Heart right ventricle (tissue), 16 donors: ENCODE measurements at regions not wholly inside any gene's neighbourhood (a gene's known extent, or its start where the extent isn't known, plus 50 kb on each side); places are given as distances from the start of the nearest gene placed in this dataset.

Source experiments
- ATAC-seq, 8 donors: fragments of 200-7000 bp; cut with Tn5 transposase; one replicate each; pipeline ENCODE4 v1.9.1; 2020; ENCODE audit warnings: mild to moderate bottlenecking in 8 of 8, moderate library complexity in 8 of 8, moderate number of reproducible peaks in 1 of 8
- DNase-seq, 2 donors: peaks; one replicate each; pipeline ENCODE4 v3.0.0-alpha.2; 2020
- H3K27ac ChIP-seq, 10 donors: fragments of 200-600 bp; sonication (generic) in 2 of 10; one replicate each; pipeline versions ENCODE4 v1.5.0 to v1.8.0; 2020 to 2022; ENCODE audit warnings: mild to moderate bottlenecking in 3 of 10
- H3K27me3 ChIP-seq, 7 donors: fragments of 200-600 bp; one replicate each; pipeline ENCODE4 v1.8.0; 2021 to 2022; ENCODE audit warnings: mild to moderate bottlenecking in 2 of 7
- H3K36me3 ChIP-seq, 9 donors: fragments of 200-600 bp; sonication (generic) in 1 of 9; one replicate each; pipeline versions ENCODE4 v1.5.0 to v1.8.0; 2020 to 2022; ENCODE audit warnings: mild to moderate bottlenecking in 2 of 9
- H3K4me1 ChIP-seq, 9 donors: fragments of 200-600 bp; sonication (generic) in 1 of 9; one replicate each; pipeline versions ENCODE4 v1.5.0 to v1.8.0; 2020 to 2022; ENCODE audit warnings: mild to moderate bottlenecking in 4 of 9
- H3K4me3 ChIP-seq, 10 donors: fragments of 200-600 bp; sonication (generic) in 2 of 10; one replicate each; pipeline versions ENCODE4 v1.5.0 to v1.8.0; 2020 to 2022; ENCODE audit warnings: mild to moderate bottlenecking in 7 of 10, moderate library complexity in 2 of 10
- H3K9me3 ChIP-seq, 11 donors: fragments of 200-600 bp in 10 of 11; sonication (generic) in 2 of 11; one replicate each; pipeline versions ENCODE4 v1.5.0 to v1.8.0; 2013 to 2022; ENCODE audit warnings: mild to moderate bottlenecking in 2 of 11, control low read depth in 1 of 11, moderate library complexity in 1 of 11
- CTCF ChIP-seq, 9 donors: fragments of 200-600 bp; sonication (generic) in 2 of 9; IDR thresholded peaks; one replicate each; pipeline versions ENCODE4 v1.5.0 to v1.8.0; 2021 to 2022; ENCODE audit warnings: antibody characterized with exemption in 9 of 9, mild to moderate bottlenecking in 5 of 9, moderate library complexity in 1 of 9
- WGBS, 2 donors: extraction: QIAGEN DNeasy Blood & Tissue Kit; methylation state at CpG; one replicate each; pipeline ENCODE4 v1.1.7; 2013; ENCODE audit warnings: inconsistent platforms in 1 of 2; 5-methylcytosine and 5-hydroxymethylcytosine counted together
- intact Hi-C, 10 donors: fragments of 100-400 bp; cut with DNase I; formaldehyde crosslinking; loops; one replicate each; pipeline versions ENCODE4 v1.11.1 to v1.14.2; 2022
- donor health status: Arrhythmogenic right ventricular cardiomyopathy.
- donor health status: ischemic (EF 13 %, LVEDD 7.1; RV severe dilation, severe dysfunction).
- donor health status: healthy with polysubstance abuse.
- donor health status: DM: no; HTN: yes; CAD: no.
- donor health status: DM: no; HTN: no; CAD: no.
- donor health status: ischemic (EF 25% LVEDD 6.9; RV normal size, moderate dysfunction).
- donor health status: ischemic (EF 25% LVEDD 5.7; RV mildly dilated, moderate dysfunction).
- donor health status: healthy.
- donor health status: DM: yes; HTN: yes; CAD: no.
- donor health status: Ischemic cardiomyopathy.
- donor health status: ischemic (EF 35%, LVEDD 5.7; RV mildly dilated, moderate dysfunction).
- donor health status: nonischemic (EF 11% LVEDD 7.7; RV severe dilation, severe dysfunction).
- donor health status: DM: yes; HTN: yes; CAD: no.
- donor health status: PGD.
- donor health status: ischemic (EF 29% LVEDD 5.4; RV normal size, mild dysfunction).
- donor health status: nonischemic (EF 23%, LVEDD 6.1; RV moderate dilation, normal function).

GRCh38 chr11:69881467-69882269 lies 62.5 kb upstream of the FGF3 start:
- H3K27ac ChIP-seq: no peak overlapping the region
- H3K27me3 ChIP-seq: peaks cover 0 to 45% (median 15%) of the 10 kb centered on the region in 7 donors
- no peak for DNase-seq
- no peaks in the 10 kb centered on the region for H3K9me3 ChIP-seq
- H3K4me3 ChIP-seq: no peak overlapping the region
- no peaks in the 10 kb centered on the region for H3K4me1 ChIP-seq
- intact Hi-C loops: loop anchor here in 1 of 10 donors (5.0 kb wide), 1 partner anchor 174 kb away; no protein-coding TSS in a partner anchor
- no peak for TF ChIP-seq CTCF (IDR thresholded peaks at IDR 0.05)
- ATAC-seq: no peak
- 74 to 78% methylated on average over 20 of the region's 20 CpGs for WGBS, 2 donors
- H3K36me3 ChIP-seq: no peaks in the 10 kb centered on the region

- peaks cover 0 to 45% (median 15%) of the 10 kb centered on the region in 7 donors for H3K27me3 ChIP-seq
- no peaks in the 10 kb centered on the region for H3K4me1 ChIP-seq
- intact Hi-C loops: loop anchor here in 1 of 10 donors (5.0 kb wide), 1 partner anchor 175 kb away; no protein-coding TSS in a partner anchor
- H3K36me3 ChIP-seq: no peaks in the 10 kb centered on the region
- no peak overlapping the region for H3K4me3 ChIP-seq
- 87 to 90% methylated on average over 7 of the region's 7 CpGs for WGBS, 2 donors
- H3K9me3 ChIP-seq: no peaks in the 10 kb centered on the region
- ATAC-seq (no peak), DNase-seq (no peak)
- no peak overlapping the region for H3K27ac ChIP-seq
- no peak for TF ChIP-seq CTCF (IDR thresholded peaks at IDR 0.05)
These were observed 63.0 kb upstream of the FGF3 start for GRCh38 chr11:69882270-69882608.

GRCh38 chr11:69883292-69884255 lies 64.4 kb upstream of the FGF3 start:
- no peaks in the 10 kb centered on the region for H3K4me1 ChIP-seq
- no peak for DNase-seq
- no peak overlapping the region for H3K4me3 ChIP-seq
- no peak overlapping the region for H3K27ac ChIP-seq
- TF ChIP-seq CTCF (IDR thresholded peaks at IDR 0.05): no peak
- no peaks in the 10 kb centered on the region for H3K9me3 ChIP-seq
- no peak for ATAC-seq
- no peaks in the 10 kb centered on the region for H3K36me3 ChIP-seq
- intact Hi-C loops: loop anchor here in 1 of 10 donors (5.0 kb wide), 1 partner anchor 176 kb away; no protein-coding TSS in a partner anchor
- H3K27me3 ChIP-seq: peaks cover 0 to 43% (median 14%) of the 10 kb centered on the region in 7 donors
- 74 to 84% methylated on average over 32 of the region's 32 CpGs for WGBS, 2 donors

GRCh38 chr11:69884286-69884685 lies 65.1 kb upstream of the FGF3 start:
- intact Hi-C loops: loop anchor here in 1 of 10 donors (5.0 kb wide), 1 partner anchor 177 kb away; no protein-coding TSS in a partner anchor

More at GRCh38 chr11:69884286-69884685, 65.1 kb upstream of the FGF3 start:
- no peak for DNase-seq
- no peak for ATAC-seq
- H3K27me3 ChIP-seq: peaks cover 0 to 47% (median 21%) of the 10 kb centered on the region in 7 donors
- WGBS, 2 donors: 92 to 93% methylated on average over 10 of the region's 10 CpGs
- no peaks in the 10 kb centered on the region for H3K9me3 ChIP-seq
- H3K4me1 ChIP-seq: no peaks in the 10 kb centered on the region
- no peak for TF ChIP-seq CTCF (IDR thresholded peaks at IDR 0.05)
- H3K4me3 ChIP-seq: no peak overlapping the region
- no peaks in the 10 kb centered on the region for H3K36me3 ChIP-seq
- H3K27ac ChIP-seq: no peak overlapping the region
